ENCODE measurements at regions not wholly inside any gene's neighbourhood (a gene's known extent, or its start where the extent isn't known, plus 50 kb on each side); places are given as distances from the start of the nearest gene placed in this dataset.

GRCh38 chr2:140018541-140018940, 1238.4 kb upstream of the NXPH2 start:
- TF ChIP-seq GATA2 (IDR thresholded peaks at IDR 0.05; ENCODE audit: low read depth, low read length) = no peak
- TF ChIP-seq GATA3 (IDR thresholded peaks at IDR 0.05; ENCODE audit: low read depth, low read length) = no peak

GRCh38 chr2:140014204-140014546, 1234.0 kb upstream of the NXPH2 start:
- no peak for TF ChIP-seq GATA2 (IDR thresholded peaks at IDR 0.05; ENCODE audit: low read depth, low read length)
- TF ChIP-seq GATA3 (IDR thresholded peaks at IDR 0.05; ENCODE audit: low read depth, low read length) = no peak

GRCh38 chr2:140013545-140014203, 1233.5 kb upstream of the NXPH2 start:
- TF ChIP-seq GATA2 (IDR thresholded peaks at IDR 0.05; ENCODE audit: low read depth, low read length) (no peak), GATA3 (IDR thresholded peaks at IDR 0.05; ENCODE audit: low read depth, low read length) (no peak)

GRCh38 chr2:140011287-140011686, 1231.1 kb upstream of the NXPH2 start:
- no peak for TF ChIP-seq GATA2 (IDR thresholded peaks at IDR 0.05; ENCODE audit: low read depth, low read length)
- TF ChIP-seq GATA3 (IDR thresholded peaks at IDR 0.05; ENCODE audit: low read depth, low read length) = no peak

GRCh38 chr2:140002110-140002509, 1221.9 kb upstream of the NXPH2 start:
- TF ChIP-seq GATA2 (IDR thresholded peaks at IDR 0.05; ENCODE audit: low read depth, low read length) (no peak), GATA3 (IDR thresholded peaks at IDR 0.05; ENCODE audit: low read depth, low read length) (no peak)

- TF ChIP-seq GATA2 (IDR thresholded peaks at IDR 0.05; ENCODE audit: low read depth, low read length) (no peak), GATA3 (IDR thresholded peaks at IDR 0.05; ENCODE audit: low read depth, low read length) (no peak)
These were observed 1212.6 kb upstream of the NXPH2 start for GRCh38 chr2:139992711-139993345.

- TF ChIP-seq GATA2 (IDR thresholded peaks at IDR 0.05; ENCODE audit: low read depth, low read length) (no peak), GATA3 (IDR thresholded peaks at IDR 0.05; ENCODE audit: low read depth, low read length) (no peak)
These were observed 1211.9 kb upstream of the NXPH2 start for GRCh38 chr2:139992078-139992477.

- TF ChIP-seq GATA2 (IDR thresholded peaks at IDR 0.05; ENCODE audit: low read depth, low read length) (no peak), GATA3 (IDR thresholded peaks at IDR 0.05; ENCODE audit: low read depth, low read length) (no peak)
These were observed 1210.6 kb upstream of the NXPH2 start for GRCh38 chr2:139990646-139991335.

GRCh38 chr2:139969323-139969722, 1189.1 kb upstream of the NXPH2 start:
- TF ChIP-seq GATA3 (IDR thresholded peaks at IDR 0.05; ENCODE audit: low read depth, low read length) (no peak), GATA2 (IDR thresholded peaks at IDR 0.05; ENCODE audit: low read depth, low read length) (no peak)

GRCh38 chr2:139968588-139968987, 1188.4 kb upstream of the NXPH2 start:
- TF ChIP-seq GATA2 (IDR thresholded peaks at IDR 0.05; ENCODE audit: low read depth, low read length) (no peak), GATA3 (IDR thresholded peaks at IDR 0.05; ENCODE audit: low read depth, low read length) (no peak)

GRCh38 chr2:139967665-139968064, 1187.5 kb upstream of the NXPH2 start:
- TF ChIP-seq GATA2 (IDR thresholded peaks at IDR 0.05; ENCODE audit: low read depth, low read length) = no peak
- no peak for TF ChIP-seq GATA3 (IDR thresholded peaks at IDR 0.05; ENCODE audit: low read depth, low read length)

- no peak for TF ChIP-seq GATA3 (IDR thresholded peaks at IDR 0.05; ENCODE audit: low read depth, low read length)
- TF ChIP-seq GATA2 (IDR thresholded peaks at IDR 0.05; ENCODE audit: low read depth, low read length) = no peak
These were observed 1184.7 kb upstream of the NXPH2 start for GRCh38 chr2:139964721-139965440.

- TF ChIP-seq GATA3 (IDR thresholded peaks at IDR 0.05; ENCODE audit: low read depth, low read length) (no peak), GATA2 (IDR thresholded peaks at IDR 0.05; ENCODE audit: low read depth, low read length) (no peak)
These were observed 1183.7 kb upstream of the NXPH2 start for GRCh38 chr2:139963863-139964355.
